Femur (tissue), 1 donor: ENCODE measurements at regions not wholly inside any gene's neighbourhood (a gene's known extent, or its start where the extent isn't known, plus 50 kb on each side); places are given as distances from the start of the nearest gene placed in this dataset.
"Not testable (repeated sequence)": the region's sequence is repeated elsewhere in the genome, so short reads cannot be mapped to it uniquely, and the experiment has no call there.

ENCODE experiments used
- DNase-seq: peaks from one replicate; pipeline ENCODE4 v3.0.0-alpha.2; 2017

DNA sequence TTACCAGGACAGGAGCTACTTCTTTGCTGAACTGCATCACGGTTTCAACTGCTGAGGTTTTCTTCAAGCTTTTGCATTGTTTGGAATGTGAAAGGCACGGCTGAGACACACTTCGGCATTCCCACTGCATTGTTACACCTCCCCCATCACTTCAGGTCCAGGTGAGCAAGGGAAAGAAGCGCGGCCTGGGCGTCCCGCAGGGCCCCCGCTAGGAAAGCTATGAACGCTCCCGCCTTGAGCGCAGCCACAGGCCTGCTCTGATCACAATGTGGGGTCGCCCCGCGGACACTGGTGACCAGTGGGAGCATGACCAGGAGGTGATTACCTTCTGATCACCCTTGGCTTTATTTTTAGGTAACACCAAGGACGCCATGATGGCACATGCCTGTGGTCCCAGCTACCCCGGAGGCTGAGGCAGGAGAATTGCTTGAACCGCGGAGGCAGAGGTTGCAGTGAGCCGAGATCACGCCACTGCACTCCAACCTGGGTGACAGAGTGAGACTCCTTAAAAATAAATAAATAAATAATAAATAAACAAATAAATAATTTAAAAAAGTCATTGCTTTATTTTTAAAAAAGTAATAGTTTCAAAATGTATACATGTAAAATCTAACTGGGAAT, 82.2 kb upstream of the ANTXRL start:
- not testable (repeated sequence) for DNase-seq

DNA sequence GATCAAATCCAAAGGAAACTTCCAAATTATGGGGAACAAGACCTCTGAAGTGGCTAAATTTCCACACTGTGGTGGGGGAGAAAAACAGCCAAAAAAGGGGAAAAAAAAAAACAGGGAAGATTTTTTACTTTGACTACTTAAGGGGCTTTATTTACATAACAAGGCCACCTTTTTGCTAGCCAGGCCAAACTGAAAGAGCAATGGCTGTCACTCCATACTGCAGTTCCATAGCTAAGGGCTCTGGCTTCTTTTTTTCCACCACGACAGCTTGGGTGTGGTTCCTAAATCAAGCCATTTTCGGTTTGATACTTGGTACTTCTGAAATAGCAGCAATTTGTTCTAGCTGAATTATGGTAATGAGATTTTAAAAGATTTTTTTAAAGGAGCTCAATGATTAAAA, 76.4 kb upstream of the ANTXRL start:
- not testable (repeated sequence) for DNase-seq

DNA sequence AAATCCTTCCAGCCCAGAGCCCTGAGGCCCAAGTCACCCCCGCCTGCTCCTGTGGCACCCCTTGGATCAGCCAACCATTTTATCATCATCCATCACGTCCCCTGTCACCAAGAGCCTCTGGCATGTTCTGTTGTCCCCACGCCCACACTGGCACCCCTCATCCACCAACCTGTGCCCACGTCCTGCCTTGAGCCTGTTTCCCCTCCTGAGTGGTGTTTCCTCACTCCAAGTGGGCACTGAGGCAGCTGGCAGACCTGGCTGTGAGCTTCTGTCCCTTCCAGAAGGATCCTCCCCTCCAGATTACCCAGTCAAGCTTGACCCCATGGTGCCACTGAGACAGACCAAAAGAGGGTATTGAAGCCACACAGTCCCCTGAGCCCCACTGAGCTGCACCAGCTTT, 71.4 kb upstream of the ANTXRL start:
- no peak for DNase-seq

DNA sequence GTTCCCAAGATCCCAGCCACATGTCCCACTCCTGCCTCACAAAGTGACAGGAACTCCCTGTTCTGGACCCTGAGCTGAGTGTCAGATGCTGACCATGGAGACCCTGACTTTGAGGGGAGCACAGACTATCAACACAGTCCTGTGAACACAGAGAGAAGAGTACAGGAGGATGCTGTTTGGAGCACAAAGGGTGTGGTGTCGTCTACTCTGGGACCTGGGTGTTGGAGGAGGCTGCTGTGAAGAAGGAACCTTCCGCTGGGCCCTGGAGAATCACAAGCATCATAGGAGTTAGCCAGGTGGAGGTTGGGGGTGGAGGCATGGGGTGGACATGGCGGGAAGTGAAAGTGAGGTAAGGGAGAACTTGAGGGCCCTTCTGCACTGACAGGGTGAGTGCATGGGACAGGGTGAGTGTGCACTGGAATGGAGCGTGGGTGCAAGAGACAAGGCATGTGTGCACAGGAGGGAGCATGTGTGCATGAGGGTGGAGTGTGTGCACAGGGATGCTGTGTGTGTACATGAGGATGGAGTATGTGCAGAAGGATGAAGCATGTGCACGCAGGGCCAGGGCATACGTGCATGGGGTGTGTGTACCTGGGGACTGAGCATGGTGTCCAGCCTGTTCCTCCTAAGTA, 70.7 kb upstream of the ANTXRL start:
- no peak for DNase-seq

DNA sequence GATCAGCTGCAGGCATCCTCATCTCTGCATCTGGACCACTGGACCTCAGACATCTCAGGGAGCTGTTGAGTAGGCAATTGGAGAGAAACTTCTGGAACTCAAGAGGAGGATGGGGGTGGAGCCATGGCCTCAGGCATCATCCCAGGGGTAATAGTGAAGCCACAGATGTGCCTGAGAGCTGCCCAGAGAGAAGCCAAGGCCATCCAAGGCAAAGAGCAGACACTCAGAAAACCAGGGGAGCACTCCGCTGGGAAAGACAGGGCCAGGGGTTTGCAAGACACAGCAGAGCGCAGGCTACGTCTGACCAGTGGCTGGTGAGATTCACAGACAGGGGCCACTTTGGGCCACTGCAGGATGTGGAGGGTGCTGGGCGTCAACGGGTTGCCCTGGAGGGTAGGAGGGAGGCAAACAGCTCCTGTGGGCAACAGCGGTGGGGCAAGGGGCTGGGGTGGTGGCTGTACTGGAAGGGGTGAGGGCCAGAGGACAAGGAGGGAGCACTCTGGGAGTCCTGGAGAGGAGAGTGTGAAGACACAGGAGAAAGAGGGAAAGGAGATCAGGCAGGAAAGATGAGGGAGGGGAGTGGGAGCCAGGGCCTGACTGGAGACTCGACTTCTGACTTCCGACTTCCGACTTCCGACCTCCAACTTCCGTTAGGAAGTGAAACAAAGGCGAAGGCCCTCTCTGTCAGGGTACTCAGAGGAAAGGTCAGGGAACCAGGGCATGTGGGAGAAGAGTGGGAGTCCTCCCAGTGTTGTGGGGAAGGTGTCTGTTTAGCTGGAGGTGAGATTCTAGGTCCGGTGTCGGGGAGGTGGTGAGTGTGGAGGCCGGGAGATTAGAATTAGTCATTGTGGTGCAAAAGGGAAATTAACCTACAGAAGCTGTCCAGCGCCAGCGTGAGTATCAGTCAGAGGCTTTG, 69.7 kb upstream of the ANTXRL start:
- DNase-seq: no peak

DNA sequence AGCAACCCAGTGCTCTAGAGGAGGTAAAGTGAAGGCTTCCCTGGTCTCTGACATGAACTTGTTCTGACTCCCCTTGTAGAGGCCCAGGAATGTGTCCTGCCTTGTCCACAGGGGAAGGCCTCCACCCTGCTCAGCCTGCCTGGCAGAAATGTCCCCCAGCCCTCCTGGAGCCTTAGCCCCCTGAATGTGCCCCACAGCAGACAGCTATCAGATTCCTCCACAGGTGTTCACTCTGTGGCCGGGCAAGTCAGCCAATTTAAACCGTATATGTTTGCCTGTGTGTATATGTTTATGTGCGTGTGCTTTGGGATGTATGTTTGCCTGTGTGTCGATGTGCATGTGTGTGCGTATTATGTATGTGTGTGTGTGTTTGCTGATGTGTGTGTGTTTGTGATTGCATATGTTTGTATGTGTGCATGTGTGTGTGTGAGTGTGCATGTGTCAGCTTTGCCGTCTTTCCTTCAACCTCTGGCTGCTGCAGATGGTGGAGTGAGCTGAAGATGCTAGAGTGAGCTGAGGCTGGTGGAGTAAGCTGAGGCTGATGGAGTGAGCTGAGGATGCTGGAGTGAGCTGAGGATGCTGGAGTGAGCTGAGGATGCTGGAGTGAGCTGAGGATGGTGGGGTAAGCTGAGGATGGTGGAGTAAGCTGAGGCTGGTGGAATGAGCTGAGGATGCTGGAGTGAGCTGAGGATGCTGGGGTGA, 68.9 kb upstream of the ANTXRL start:
- DNase-seq: no peak

DNA sequence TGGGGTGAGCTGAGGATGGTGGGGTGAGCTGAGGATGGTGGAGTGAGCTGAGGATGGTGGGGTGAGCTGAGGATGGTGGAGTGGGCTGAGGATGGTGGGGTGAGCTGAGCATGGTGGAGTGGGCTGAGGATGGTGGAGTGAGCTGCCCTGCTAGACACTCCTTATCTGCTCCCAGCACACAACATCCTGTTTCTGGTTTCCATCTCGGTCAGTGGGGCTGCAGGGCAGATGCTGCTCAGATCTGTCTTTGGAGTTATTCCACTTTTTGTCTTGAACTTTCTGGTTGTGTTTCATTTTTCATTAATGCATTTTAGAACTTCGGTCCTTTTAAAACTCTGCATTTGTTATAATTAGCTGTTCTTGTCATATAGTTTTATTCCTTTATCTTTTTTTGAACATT, 67.9 kb upstream of the ANTXRL start:
- no peak for DNase-seq

DNA sequence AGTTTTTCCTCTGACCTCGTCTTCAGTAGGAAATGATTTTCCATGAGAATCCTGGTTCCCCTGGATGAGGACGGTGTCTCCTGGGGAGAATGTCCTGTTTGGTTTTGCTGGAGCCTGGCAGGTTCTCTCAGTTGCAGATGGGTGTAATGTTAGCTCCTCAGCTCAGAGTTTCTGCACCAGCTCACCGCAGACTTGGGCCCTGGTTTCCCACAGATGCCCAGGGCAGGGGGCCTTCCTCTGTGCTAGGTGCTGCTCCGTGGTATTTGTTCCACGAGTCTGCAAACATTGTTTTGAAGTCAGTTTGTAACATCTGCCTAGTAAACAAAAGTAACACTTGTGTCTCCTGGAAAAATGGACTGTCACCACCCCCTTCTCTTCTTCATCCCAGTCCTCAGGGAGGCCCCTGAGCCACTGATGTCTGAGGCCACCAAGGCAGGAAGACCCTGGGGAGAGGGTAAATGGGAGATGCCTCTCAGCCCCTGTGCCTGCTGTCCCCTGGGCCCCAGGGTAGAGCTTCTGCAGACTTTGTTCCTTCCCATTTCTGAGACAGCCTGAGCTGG, 67.3 kb upstream of the ANTXRL start:
- not testable (repeated sequence) for DNase-seq

DNA sequence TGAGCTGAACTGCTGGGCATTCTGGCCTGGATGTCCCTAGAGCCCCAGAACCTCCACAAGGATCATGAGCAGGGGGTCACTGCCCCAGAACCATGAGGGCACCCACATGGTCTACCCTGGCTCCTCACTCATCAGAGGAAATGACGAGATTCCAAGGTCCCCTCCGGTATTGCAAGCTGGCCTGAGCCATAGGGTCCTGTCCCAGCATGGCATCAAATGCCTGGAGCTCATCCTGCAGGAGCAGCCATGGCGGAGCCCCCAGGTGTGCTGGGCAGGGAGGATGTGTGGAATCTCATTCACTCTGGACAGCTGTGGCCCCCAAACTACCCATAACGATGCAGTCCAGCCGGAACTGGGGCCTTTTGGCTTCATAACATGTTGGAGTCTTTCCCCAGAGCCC, 66.6 kb upstream of the ANTXRL start:
- DNase-seq: no peak

DNA sequence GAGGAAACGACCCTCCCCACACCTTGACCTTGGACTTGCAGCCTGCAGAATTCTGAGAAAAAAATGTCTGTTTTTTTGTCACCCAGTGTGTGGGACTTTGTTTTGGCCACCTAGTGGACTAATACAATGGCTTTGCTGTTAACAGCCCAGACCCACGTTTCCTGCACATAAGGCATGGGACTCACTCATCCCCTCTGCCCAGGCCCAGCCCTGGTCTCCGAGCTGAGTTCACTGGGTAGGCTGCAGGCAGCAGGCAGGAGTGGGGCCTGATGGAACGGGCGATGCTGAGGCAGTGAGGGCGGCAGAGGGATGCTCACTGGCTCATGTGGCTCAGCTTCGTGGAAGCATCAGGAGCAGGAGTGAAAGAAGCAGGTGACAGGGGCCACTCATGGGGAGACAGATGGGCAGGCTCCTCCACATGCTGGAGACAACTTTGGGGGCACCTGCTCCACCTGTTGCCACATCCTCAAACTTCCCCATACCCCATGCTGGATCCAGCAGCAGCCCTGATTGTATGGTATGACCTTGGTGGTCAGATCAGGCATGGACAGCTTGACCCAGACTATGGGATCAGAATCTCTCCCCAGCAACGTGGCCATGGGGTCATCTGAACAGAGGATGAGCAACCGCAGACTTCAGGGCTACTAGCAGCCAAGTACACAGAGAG, 65.8 kb upstream of the ANTXRL start:
- peak; percentile 10 for DNase-seq

DNA sequence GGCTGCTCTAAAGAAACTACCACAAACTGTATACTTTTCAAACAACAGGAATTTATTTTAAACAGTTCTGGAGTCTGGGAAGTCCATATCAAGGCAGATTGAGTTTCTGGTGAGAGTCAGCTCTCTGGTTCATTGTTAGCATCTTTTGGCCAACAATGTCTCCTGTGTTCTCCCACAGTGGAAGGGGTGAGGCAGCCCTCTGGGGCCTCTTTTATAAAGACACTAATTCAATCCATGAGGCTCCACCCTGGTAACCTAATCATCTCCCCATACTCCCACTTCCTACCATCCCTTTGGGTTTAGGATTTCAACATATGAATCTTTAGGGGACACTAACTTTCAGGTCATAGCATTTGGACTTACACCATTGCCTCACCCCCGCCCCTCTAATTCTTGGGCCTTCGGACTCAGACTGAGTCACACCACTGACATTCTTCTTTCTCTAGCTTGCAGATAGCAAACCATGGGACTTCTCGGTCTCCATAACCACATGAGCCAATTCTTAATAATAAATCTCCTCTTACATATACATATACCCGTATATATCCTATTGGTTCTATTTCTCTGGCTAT, 64.3 kb upstream of the ANTXRL start:
- DNase-seq: no peak

DNA sequence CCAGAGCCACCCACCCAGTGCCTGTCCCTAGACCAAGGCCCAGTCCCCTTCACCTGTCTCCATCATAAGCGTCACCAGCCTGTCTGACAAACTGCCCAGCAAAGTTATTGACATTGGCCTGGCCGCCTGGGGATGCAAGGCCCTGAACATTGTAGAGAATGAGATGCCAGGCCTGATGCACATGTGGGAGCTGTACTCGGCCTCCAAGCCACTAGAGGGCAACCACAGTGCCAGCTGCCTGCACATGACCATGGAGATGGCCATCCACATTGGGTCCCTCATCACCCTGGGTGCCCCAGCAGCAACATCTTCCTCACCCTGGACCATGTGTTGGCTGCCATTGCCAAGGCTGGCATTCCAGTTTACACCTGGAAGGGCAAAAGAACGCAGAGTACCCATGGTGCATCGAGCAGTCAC, 63.7 kb upstream of the ANTXRL start:
- no peak for DNase-seq

DNA sequence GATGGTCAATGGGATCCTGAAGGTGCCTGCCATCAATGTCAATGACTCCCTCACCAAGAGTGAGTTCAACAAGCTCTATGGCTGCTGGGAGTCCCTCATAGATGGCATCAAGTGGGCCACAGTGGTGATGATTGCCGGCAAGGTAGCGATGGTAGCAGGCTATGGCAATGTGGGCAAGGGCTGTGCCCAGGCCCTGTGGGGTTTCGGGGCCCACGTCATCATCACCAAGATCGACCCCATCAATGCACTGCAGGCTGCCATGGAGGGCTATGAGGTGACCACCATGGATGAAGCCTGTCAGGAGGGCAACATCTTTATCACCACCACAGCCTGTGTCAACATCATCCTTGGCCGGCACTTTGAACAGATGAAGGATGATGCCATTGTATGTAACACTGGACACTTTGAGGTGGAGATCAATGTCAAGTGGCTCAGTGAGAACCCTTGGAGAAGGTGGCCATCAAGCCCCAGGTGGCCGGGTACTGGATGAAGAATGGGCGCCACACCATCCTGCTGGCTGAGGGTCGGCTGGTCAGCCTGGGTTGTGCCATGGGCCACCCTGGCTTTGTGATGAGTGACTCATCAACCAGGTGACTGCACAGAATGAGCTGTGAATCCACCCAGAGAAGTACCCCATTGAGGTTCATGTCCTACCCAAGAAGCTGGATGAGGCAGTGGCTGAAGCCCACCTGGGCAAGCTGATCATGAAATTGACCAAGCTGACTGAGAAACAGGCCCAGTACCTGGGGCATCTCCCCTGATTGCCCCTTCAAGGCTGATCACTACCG, 63.0 kb upstream of the ANTXRL start:
- no peak for DNase-seq

DNA sequence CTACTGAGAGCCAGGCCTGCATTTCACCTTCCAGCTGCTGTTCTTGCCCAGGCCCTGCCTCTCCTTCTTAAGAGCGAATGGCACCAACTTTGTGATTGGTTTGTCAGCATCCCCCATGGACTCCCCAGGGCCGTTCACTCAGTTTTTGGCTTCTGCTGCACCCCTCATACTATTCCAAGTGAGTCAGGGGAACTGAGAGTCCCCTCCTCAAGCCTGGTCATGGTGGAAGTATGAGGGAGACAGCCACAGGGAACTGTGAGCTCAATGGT, 62.4 kb upstream of the ANTXRL start:
- DNase-seq: no peak

DNA sequence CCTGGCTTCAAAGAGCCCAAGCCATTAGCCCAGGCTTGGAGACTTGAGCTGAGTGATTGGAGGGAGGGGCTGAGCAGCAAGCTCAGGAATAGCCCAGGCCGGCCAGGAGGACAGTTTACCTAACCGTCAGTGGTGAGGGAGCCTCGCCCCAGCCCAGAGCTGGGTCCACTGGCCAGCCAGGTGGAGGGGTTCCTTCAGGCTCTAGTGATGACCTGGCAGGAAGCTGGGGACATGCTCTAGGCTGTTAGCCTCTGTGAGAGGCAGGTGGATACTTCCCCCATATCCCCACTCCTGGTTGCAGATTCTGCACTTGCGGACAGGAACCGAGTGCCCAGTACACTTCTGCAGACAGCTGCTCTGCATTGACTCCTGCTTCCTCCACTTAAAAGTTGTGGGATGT, 61.2 kb upstream of the ANTXRL start:
- DNase-seq: no peak

DNA sequence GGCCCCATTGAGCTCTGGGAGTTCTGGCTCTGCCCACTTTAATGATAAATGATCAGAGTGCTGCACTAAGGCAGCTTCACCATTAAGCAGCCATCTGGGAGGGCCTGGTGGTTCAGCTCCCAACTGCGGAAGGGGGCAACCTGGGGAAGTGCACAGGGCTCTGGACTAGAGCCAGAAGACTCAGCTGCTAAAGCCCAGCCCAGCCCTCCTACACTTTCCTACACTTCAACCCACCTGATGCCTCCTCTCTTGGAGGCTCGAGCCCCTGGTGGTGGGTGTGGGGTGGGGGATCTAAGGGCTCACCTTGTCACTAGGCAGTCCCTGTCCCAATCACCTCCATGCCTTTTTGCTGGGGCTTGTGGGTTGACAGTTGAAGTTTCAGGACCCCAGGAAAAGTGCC, 60.6 kb upstream of the ANTXRL start:
- peak; percentile 14 for DNase-seq

DNA sequence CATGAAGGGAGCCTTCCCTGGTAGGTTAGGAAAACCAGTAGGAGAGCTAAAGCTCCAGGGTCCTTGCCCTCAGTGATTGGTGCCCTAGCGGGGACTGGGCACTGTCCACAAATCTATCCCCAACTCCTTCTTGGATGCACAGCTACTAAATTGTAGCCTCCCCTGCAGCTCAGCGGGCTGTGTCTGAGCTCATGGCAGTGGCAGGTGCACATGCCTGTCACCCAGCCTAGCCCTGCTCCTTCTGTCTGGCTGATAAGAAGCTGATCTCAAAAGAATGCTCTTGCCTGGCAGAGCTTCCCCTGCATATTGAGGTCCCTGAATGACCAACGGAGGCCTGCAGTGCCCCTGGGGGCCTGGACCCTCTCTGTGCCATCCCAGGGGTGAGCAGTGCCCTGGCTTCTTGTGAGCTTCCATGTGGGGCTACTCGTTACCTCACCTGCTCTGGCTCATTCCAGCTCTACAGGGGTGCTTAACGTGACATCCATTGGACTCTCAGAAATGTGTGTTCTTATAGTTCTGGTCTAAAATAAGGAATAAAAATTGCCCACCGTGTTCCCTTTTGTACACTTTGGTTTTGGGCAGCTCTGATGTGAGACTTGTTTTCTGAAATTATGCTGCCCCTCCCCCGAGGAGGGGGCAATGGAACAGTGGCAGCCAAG, 59.8 kb upstream of the ANTXRL start:
- peak; percentile 18 for DNase-seq

DNA sequence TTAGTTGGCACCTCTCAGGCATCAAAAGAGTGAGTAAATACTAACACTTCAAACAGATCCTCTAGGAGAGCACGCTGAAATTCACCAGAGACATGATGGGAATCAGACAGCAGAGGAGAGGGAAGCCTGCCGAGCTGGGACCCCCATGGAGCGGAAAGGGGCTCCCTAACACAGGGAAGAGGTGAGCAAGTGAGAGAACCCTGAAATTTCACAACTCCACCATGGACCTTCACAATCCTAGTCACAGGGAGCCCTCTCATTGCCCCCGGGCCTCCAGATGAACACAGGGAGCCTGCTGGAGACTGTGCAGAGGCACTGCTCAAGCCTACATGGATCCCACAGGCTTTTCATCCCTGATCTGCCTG, 59.2 kb upstream of the ANTXRL start:
- no peak for DNase-seq

DNA sequence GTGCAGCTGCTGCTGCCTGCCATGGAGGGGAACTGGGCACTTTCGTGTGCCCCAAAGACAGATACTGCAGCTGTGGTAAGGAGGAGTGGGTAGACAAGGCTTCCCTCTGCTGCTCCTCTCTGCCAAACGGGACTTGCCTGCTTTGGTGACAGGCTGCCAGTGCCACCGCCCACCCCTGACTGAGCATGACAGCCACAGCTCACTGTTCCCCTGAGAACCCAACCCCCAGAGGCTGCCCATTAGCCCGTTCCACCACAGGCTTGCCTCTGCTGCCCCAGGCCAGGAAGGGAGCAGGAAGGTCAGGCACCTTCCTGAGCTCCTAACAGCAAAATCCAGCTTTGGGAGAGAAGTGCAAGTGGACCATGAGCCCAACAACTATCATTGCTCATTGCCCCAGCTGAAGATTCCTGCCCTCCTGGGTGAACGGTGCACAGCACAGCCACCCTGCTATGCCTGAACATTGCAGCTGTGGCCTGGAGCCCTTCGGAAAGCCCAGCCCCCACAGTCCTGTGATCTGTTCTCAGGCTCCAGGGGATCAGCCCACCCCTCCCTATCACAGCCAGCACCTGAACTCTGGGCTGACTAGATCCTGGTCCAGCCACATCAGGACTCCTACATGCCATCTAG, 58.7 kb upstream of the ANTXRL start:
- DNase-seq: peak; percentile 25

DNA sequence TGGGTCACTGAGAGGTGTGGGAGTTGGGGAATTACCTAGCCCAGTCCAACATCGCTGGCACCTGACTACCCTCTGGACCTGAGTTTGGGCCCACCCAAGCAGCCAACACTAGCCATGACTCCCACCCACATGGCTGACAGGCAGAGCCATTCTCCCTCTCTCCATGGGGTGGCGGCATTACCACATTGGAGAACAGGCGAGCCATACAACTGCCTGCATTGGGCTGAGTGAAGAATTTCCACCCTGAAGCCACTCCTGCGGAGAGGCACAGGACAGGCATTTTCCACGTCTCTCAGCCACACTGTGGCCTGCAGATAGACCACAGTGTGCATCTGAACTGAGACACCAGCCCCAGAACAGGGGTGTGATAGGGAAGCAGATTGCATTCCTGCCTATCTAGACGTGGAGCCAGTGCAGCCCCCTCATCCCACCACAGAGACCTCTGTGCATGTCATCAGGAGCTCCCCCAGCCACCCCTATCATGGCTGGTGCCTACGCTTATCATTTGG, 58.2 kb upstream of the ANTXRL start:
- DNase-seq: peak; percentile 85
